ENCODE measurements at regions not wholly inside any gene's neighbourhood (a gene's known extent, or its start where the extent isn't known, plus 50 kb on each side); places are given as distances from the start of the nearest gene placed in this dataset.

DNA sequence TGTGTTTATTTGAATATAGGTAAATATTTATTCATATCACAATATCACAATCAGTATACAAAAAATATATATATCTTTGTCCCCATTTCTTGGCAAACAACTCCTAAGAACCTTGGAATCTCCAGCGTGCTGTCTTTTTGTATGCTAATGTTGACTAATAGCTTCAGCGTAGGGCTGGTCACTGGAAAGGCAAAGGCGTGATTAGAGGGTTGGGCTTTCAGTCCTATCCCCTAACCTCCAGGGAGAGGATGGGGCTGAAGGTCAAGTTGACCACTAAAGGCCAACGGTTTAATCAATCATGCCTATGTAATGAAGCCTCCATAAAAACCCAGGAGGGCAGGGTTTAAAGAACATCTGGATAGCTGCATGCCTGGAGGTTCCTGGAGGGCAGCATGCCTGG, 79.6 kb upstream of the BNC2 start:
- Histone ChIP-seq H3K4me2 (ENCODE audit: low read length) (no peak overlapping the region), H3K4me3 (ENCODE audit: low read length) (no peak overlapping the region), H3K27me3 (ENCODE audit: insufficient read depth, low read depth, low read length) (no peaks in the 10 kb centered on the region), H3K9me3 (ENCODE audit: low read length) (no peaks in the 10 kb centered on the region), H3K36me3 (ENCODE audit: insufficient read depth, low read length) (no peaks in the 10 kb centered on the region), H3K9ac (ENCODE audit: low read length) (no peak overlapping the region), H3K9me2 (ENCODE audit: insufficient read depth, low read length) (no peaks in the 10 kb centered on the region), H3K79me2 (replicated peaks; ENCODE audit: insufficient read depth, low read length) (no peaks in the 10 kb centered on the region), H2AFZ (ENCODE audit: low read depth, low read length) (no peak overlapping the region), H4K20me1 (ENCODE audit: insufficient read depth) (no peaks in the 10 kb centered on the region), H3K27ac (ENCODE audit: low read length) (no peak overlapping the region), H3F3A (ENCODE audit: insufficient read depth, low read length, poor library complexity, severe bottlenecking) (no peaks in the 10 kb centered on the region)
- no peak for TF ChIP-seq RAD21 (conservative IDR thresholded peaks at IDR 0.05)
- no peak for TF ChIP-seq EP300 (conservative IDR thresholded peaks at IDR 0.05; ENCODE audit: poor library complexity, severe bottlenecking)
- no peak for TF ChIP-seq MXI1 (conservative IDR thresholded peaks at IDR 0.05; ENCODE audit: poor library complexity, severe bottlenecking)
- no peak for TF ChIP-seq POLR2AphosphoS5 (IDR thresholded peaks at IDR 0.05)
- TF ChIP-seq, protein P1, sequence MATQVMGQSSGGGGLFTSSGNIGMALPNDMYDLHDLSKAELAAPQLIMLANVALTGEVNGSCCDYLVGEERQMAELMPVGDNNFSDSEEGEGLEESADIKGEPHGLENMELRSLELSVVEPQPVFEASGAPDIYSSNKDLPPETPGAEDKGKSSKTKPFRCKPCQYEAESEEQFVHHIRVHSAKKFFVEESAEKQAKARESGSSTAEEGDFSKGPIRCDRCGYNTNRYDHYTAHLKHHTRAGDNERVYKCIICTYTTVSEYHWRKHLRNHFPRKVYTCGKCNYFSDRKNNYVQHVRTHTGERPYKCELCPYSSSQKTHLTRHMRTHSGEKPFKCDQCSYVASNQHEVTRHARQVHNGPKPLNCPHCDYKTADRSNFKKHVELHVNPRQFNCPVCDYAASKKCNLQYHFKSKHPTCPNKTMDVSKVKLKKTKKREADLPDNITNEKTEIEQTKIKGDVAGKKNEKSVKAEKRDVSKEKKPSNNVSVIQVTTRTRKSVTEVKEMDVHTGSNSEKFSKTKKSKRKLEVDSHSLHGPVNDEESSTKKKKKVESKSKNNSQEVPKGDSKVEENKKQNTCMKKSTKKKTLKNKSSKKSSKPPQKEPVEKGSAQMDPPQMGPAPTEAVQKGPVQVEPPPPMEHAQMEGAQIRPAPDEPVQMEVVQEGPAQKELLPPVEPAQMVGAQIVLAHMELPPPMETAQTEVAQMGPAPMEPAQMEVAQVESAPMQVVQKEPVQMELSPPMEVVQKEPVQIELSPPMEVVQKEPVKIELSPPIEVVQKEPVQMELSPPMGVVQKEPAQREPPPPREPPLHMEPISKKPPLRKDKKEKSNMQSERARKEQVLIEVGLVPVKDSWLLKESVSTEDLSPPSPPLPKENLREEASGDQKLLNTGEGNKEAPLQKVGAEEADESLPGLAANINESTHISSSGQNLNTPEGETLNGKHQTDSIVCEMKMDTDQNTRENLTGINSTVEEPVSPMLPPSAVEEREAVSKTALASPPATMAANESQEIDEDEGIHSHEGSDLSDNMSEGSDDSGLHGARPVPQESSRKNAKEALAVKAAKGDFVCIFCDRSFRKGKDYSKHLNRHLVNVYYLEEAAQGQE (IDR thresholded peaks at IDR 0.05; ENCODE audit: borderline replicate concordance), result no peak
- TF ChIP-seq, protein P2, sequence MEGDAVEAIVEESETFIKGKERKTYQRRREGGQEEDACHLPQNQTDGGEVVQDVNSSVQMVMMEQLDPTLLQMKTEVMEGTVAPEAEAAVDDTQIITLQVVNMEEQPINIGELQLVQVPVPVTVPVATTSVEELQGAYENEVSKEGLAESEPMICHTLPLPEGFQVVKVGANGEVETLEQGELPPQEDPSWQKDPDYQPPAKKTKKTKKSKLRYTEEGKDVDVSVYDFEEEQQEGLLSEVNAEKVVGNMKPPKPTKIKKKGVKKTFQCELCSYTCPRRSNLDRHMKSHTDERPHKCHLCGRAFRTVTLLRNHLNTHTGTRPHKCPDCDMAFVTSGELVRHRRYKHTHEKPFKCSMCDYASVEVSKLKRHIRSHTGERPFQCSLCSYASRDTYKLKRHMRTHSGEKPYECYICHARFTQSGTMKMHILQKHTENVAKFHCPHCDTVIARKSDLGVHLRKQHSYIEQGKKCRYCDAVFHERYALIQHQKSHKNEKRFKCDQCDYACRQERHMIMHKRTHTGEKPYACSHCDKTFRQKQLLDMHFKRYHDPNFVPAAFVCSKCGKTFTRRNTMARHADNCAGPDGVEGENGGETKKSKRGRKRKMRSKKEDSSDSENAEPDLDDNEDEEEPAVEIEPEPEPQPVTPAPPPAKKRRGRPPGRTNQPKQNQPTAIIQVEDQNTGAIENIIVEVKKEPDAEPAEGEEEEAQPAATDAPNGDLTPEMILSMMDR (IDR thresholded peaks at IDR 0.05; ENCODE audit: poor library complexity, severe bottlenecking), result no peak
- TF ChIP-seq TAF1 (IDR thresholded peaks at IDR 0.05; ENCODE audit: low read depth), result no peak
- TF ChIP-seq EZH2 (IDR thresholded peaks at IDR 0.05; ENCODE audit: borderline replicate concordance, insufficient read depth, low read length, poor library complexity, severe bottlenecking), result no peak
- no peak for TF ChIP-seq SMC3 (conservative IDR thresholded peaks at IDR 0.05; ENCODE audit: poor library complexity)

DNA sequence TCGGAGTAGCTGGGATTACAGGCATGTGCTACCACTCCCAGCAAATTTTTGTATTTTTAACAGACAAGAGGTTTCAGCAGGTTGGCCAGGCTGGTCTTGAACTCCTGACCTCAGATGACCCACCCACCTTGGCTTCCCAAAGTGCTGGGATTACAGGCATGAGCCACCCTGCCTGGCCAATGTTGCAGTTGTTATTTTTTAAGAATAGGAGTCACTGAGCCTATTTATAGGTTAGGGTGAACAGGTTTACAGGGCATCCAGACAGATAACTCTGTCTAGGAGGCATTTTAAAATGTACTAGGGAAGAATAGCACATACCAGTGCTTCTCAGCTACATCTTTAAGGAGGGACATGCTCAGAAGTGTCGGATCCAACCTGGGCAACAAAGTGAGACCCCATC, 60.1 kb upstream of the BNC2 start:
- no peak for TF ChIP-seq EP300 (conservative IDR thresholded peaks at IDR 0.05; ENCODE audit: poor library complexity, severe bottlenecking)
- TF ChIP-seq, protein P2 (IDR thresholded peaks at IDR 0.05; ENCODE audit: poor library complexity, severe bottlenecking), result no peak
- H3K4me3 ChIP-seq (ENCODE audit: low read length), result no peak overlapping the region
- no peak overlapping the region for H3K27ac ChIP-seq (ENCODE audit: low read length)
- H4K20me1 ChIP-seq (ENCODE audit: insufficient read depth), result no peaks in the 10 kb centered on the region
- no peaks in the 10 kb centered on the region for H3F3A ChIP-seq (ENCODE audit: insufficient read depth, low read length, poor library complexity, severe bottlenecking)
- H3K9ac ChIP-seq (ENCODE audit: low read length), result no peak overlapping the region
- H3K4me2 ChIP-seq (ENCODE audit: low read length), result no peak overlapping the region
- no peaks in the 10 kb centered on the region for H3K36me3 ChIP-seq (ENCODE audit: insufficient read depth, low read length)
- no peaks in the 10 kb centered on the region for H3K79me2 ChIP-seq (replicated peaks; ENCODE audit: insufficient read depth, low read length)
- no peaks in the 10 kb centered on the region for H3K27me3 ChIP-seq (ENCODE audit: insufficient read depth, low read depth, low read length)
- no peak overlapping the region for H2AFZ ChIP-seq (ENCODE audit: low read depth, low read length)
- H3K9me3 ChIP-seq (ENCODE audit: low read length), result no peaks in the 10 kb centered on the region
- H3K9me2 ChIP-seq (ENCODE audit: insufficient read depth, low read length), result no peaks in the 10 kb centered on the region
